Gastrocnemius medialis (tissue), 4 donors: ENCODE measurements at regions not wholly inside any gene's neighbourhood (a gene's known extent, or its start where the extent isn't known, plus 50 kb on each side); places are given as distances from the start of the nearest gene placed in this dataset.

Experiments used
- CTCF ChIP-seq, 5 experiments: fragments of 450-650 bp in 3 of 5; fragments of 200-600 bp in 2 of 5; sonication (generic) in 2 of 5; IDR thresholded peaks in 4 of 5; conservative IDR thresholded peaks in 1 of 5; 1 replicate in 4 of 5; 2 replicates in 1 of 5; pipeline ENCODE4 v1.5.1; 2016 to 2019; ENCODE audit warnings: antibody characterized with exemption in 5 of 5, mild to moderate bottlenecking in 3 of 5, moderate library complexity in 3 of 5
- POLR2A ChIP-seq, 2 donors: fragments of 450-650 bp; IDR thresholded peaks; one replicate each; pipeline ENCODE4 v1.6.1; 2017; ENCODE audit warnings: antibody characterized with exemption in 2 of 2, mild to moderate bottlenecking in 2 of 2, moderate library complexity in 2 of 2

GRCh38 chr3:6189384-6189783 is 671.5 kb upstream of the GRM7 start:
- no peak for TF ChIP-seq CTCF (IDR thresholded peaks at IDR 0.05 in 4 of 5, conservative IDR thresholded peaks at IDR 0.05 in 1 of 5)
- no peak for TF ChIP-seq POLR2A (IDR thresholded peaks at IDR 0.05)
